CD14-positive monocyte (primary cell): ENCODE measurements at regions not wholly inside any gene's neighbourhood (a gene's known extent, or its start where the extent isn't known, plus 50 kb on each side); places are given as distances from the start of the nearest gene placed in this dataset.

Experiments
- DNase-seq, 3 donors: peaks; one replicate each; pipeline ENCODE4 v3.0.0-alpha.2; 2011 to 2022
- H2AFZ ChIP-seq: 2 replicates; pipeline ENCODE4 v1.6.0; 2012; ENCODE audit warnings: mild to moderate bottlenecking, low read depth, low read length, inconsistent platforms; ENCODE audit not compliant: insufficient read depth, poor library complexity, severe bottlenecking
- H3K27ac ChIP-seq, 2 donors: 1 replicate in 1 of 2; 2 replicates in 1 of 2; pipeline ENCODE4 v1.5.1; 2012 to 2013; ENCODE audit warnings: low read length in 2 of 2, control low read depth in 1 of 2, inconsistent platforms in 1 of 2, low read depth in 1 of 2, mild to moderate bottlenecking in 1 of 2
- H3K27me3 ChIP-seq, 2 donors: one replicate each; pipeline versions ENCODE4 v1.6.0 to v1.6.1; 2011 to 2013; ENCODE audit warnings: low read length in 2 of 2; ENCODE audit not compliant: control insufficient read depth in 2 of 2, insufficient read depth in 2 of 2
- H3K36me3 ChIP-seq, 2 donors: replicated peaks in 1 of 2; 1 replicate in 1 of 2; 2 replicates in 1 of 2; pipeline versions ENCODE4 v1.5.1 to v1.6.1; 2012 to 2013; ENCODE audit warnings: low read length in 2 of 2, control low read depth in 1 of 2, inconsistent platforms in 1 of 2, mild to moderate bottlenecking in 1 of 2; ENCODE audit not compliant: insufficient read depth in 2 of 2, control insufficient read depth in 1 of 2
- H3K4me1 ChIP-seq, 2 donors: 1 replicate in 1 of 2; 2 replicates in 1 of 2; pipeline versions ENCODE4 v1.5.1 to v1.6.1; 2012 to 2013; ENCODE audit warnings: low read length in 2 of 2, control low read depth in 1 of 2, inconsistent platforms in 1 of 2, mild to moderate bottlenecking in 1 of 2, moderate library complexity in 1 of 2; ENCODE audit not compliant: insufficient read depth in 2 of 2, control insufficient read depth in 1 of 2
- H3K4me2 ChIP-seq: replicated peaks from 2 replicates; pipeline ENCODE3; 2012; ENCODE audit warnings: low read length, moderate library complexity, mild to moderate bottlenecking; ENCODE audit not compliant: poor library complexity, severe bottlenecking; ENCODE audit errors: extremely low read depth
- H3K4me3 ChIP-seq, 3 experiments: fragments of 200-600 bp in 1 of 3; sonication (generic) in 1 of 3; replicated peaks in 1 of 3; 1 replicate in 2 of 3; 2 replicates in 1 of 3; pipeline ENCODE4 v1.5.1; 2011 to 2013; ENCODE audit warnings: low read length in 3 of 3, mild to moderate bottlenecking in 3 of 3, control low read depth in 2 of 3, low read depth in 2 of 3, inconsistent platforms in 1 of 3, moderate library complexity in 1 of 3
- H3K79me2 ChIP-seq: 2 replicates; pipeline ENCODE4 v1.6.0; 2012; ENCODE audit warnings: mild to moderate bottlenecking, control low read depth, inconsistent platforms, low read length, moderate library complexity; ENCODE audit not compliant: insufficient read depth
- H3K9ac ChIP-seq: 2 replicates; pipeline ENCODE4 v1.6.0; 2017; ENCODE audit warnings: low read length, mild to moderate bottlenecking; ENCODE audit not compliant: insufficient read depth, poor library complexity, severe bottlenecking
- H3K9me3 ChIP-seq, 2 donors: replicated peaks in 1 of 2; 1 replicate in 1 of 2; 2 replicates in 1 of 2; pipeline versions ENCODE4 v1.5.1 to v1.6.1; 2012 to 2013; ENCODE audit warnings: low read length in 2 of 2, control low read depth in 1 of 2; ENCODE audit not compliant: control insufficient read depth in 1 of 2, insufficient read depth in 1 of 2
- H4K20me1 ChIP-seq: 2 replicates; pipeline ENCODE4 v1.6.0; 2012; ENCODE audit warnings: mild to moderate bottlenecking, low read length, control low read depth, moderate library complexity; ENCODE audit not compliant: insufficient read depth
- H3K27ac Mint-ChIP-seq, 7 donors: one replicate each; pipeline ENCODE4 v1.8.0; 2020; ENCODE audit warnings: mild to moderate bottlenecking in 7 of 7, mixed read lengths in 7 of 7, moderate library complexity in 6 of 7, inconsistent platforms in 2 of 7
- H3K27me3 Mint-ChIP-seq, 3 donors: one replicate each; pipeline ENCODE4 v1.8.0; 2021 to 2022; ENCODE audit warnings: low read depth in 3 of 3, mild to moderate bottlenecking in 3 of 3, mixed read lengths in 3 of 3, moderate library complexity in 3 of 3, inconsistent platforms in 1 of 3
- H3K36me3 Mint-ChIP-seq, 2 donors: one replicate each; pipeline ENCODE4 v1.8.0; 2020; ENCODE audit warnings: mixed read lengths in 2 of 2, inconsistent platforms in 1 of 2, mild to moderate bottlenecking in 1 of 2
- H3K4me1 Mint-ChIP-seq: one replicate; pipeline ENCODE4 v1.8.0; 2020; ENCODE audit warnings: mild to moderate bottlenecking, mixed read lengths
- H3K4me3 Mint-ChIP-seq, 2 donors: one replicate each; pipeline ENCODE4 v1.8.0; 2020; ENCODE audit warnings: mild to moderate bottlenecking in 2 of 2, mixed read lengths in 2 of 2, moderate library complexity in 1 of 2
- H3K9me3 Mint-ChIP-seq, 7 donors: one replicate each; pipeline ENCODE4 v1.8.0; 2020 to 2022; ENCODE audit warnings: mixed read lengths in 7 of 7, mild to moderate bottlenecking in 6 of 7, moderate library complexity in 6 of 7, inconsistent platforms in 2 of 7
- WGBS: methylation state at CpG from one replicate; pipeline ENCODE4 v1.1.5; 2013; ENCODE audit warnings: missing lambda C conversion rate; ENCODE audit not compliant: insufficient coverage; 5-methylcytosine and 5-hydroxymethylcytosine counted together
- intact Hi-C, 2 donors: fragments of 100-400 bp; cut with micrococcal nuclease; formaldehyde crosslinking; loops; one replicate each; pipeline versions ENCODE4 v1.15.0 to v1.15.1; 2023
- TF ChIP-seq, protein P1 (sequence below): fragments of 200-600 bp; IDR thresholded peaks from one replicate; pipeline ENCODE4 v1.8.0; 2022; ENCODE audit warnings: antibody characterized with exemption, mild to moderate bottlenecking

DNA sequence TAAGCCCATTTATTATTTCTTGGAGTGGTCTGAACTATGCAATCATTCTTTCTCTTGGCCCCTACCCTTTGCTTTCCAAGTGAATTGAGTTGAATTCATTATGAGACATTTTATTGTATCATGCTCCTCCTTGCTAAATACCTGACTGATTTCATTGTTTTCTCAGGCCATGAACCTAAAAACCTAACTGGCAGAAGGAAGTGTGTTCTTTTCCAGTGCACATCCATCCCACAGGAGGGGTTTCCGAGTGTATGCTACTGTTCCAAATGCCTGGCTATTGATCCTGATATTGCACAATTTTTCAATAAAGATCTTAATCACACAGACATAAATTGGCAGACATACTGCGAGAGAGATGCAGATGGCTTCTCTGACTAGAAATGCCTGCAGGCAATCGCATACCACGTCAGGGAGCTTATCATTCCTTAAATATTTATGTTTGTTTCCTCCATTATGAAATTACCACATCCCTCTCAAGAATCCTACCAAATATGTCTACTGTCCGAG, 162.2 kb upstream of the EGLN3 start:
- intact Hi-C loops: no loop called here
- no peak for DNase-seq
- H3K4me2 ChIP-seq: no peak overlapping the region
- H3K79me2 ChIP-seq: no peaks in the 10 kb centered on the region
- no peaks in the 10 kb centered on the region for H3K9me3 ChIP-seq
- H3K27ac ChIP-seq: no peak overlapping the region
- Mint-ChIP-seq H3K27me3 (peaks cover 2 to 16% (median 5%) of the 10 kb centered on the region in 3 donors), H3K4me1 (no peaks in the 10 kb centered on the region), H3K27ac (no peak overlapping the region), H3K4me3 (no peak overlapping the region), H3K9me3 (peaks cover 0 to 4% (median 0%) of the 10 kb centered on the region in 7 donors), H3K36me3 (no peaks in the 10 kb centered on the region)
- no peaks in the 10 kb centered on the region for H3K4me1 ChIP-seq
- 93% methylated on average over 3 of the region's 5 CpGs for WGBS
- no peak overlapping the region for H3K4me3 ChIP-seq
- no peaks in the 10 kb centered on the region for H4K20me1 ChIP-seq
- TF ChIP-seq, protein P1, sequence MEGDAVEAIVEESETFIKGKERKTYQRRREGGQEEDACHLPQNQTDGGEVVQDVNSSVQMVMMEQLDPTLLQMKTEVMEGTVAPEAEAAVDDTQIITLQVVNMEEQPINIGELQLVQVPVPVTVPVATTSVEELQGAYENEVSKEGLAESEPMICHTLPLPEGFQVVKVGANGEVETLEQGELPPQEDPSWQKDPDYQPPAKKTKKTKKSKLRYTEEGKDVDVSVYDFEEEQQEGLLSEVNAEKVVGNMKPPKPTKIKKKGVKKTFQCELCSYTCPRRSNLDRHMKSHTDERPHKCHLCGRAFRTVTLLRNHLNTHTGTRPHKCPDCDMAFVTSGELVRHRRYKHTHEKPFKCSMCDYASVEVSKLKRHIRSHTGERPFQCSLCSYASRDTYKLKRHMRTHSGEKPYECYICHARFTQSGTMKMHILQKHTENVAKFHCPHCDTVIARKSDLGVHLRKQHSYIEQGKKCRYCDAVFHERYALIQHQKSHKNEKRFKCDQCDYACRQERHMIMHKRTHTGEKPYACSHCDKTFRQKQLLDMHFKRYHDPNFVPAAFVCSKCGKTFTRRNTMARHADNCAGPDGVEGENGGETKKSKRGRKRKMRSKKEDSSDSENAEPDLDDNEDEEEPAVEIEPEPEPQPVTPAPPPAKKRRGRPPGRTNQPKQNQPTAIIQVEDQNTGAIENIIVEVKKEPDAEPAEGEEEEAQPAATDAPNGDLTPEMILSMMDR: no peak
- H3K9ac ChIP-seq: no peak overlapping the region
- H3K27me3 ChIP-seq: peaks cover 0 to 3% of the 10 kb centered on the region in 2 donors
- no peaks in the 10 kb centered on the region for H3K36me3 ChIP-seq
- H2AFZ ChIP-seq: no peak overlapping the region

DNA sequence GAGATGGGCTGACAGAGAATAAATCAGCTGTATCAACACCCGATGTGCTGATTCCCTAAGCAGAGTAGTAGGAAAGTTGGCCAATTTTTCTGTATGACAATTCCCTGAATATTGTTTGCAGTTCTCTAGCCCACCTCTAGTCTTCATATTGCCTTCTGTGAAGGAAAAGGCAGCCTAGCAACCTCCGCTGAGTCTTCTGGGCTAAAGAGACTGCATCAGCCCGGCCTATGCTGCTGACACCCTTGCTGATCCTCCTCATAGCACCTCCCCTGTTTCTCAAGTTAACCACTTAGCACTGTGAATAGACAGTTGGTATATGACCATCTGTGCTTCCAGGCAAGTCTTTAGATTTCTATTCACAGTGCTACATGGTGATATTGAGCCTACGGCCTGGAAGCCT, 161.1 kb upstream of the EGLN3 start:
- Histone ChIP-seq H3K27ac (no peak overlapping the region), H3K4me1 (no peaks in the 10 kb centered on the region), H3K4me3 (no peak overlapping the region), H3K4me2 (no peak overlapping the region), H3K79me2 (no peaks in the 10 kb centered on the region), H2AFZ (no peak overlapping the region), H4K20me1 (no peaks in the 10 kb centered on the region), H3K9me3 (no peaks in the 10 kb centered on the region), H3K36me3 (no peaks in the 10 kb centered on the region), H3K9ac (no peak overlapping the region), H3K27me3 (peaks cover 0 to 3% of the 10 kb centered on the region in 2 donors)
- no peaks in the 10 kb centered on the region for H3K4me1 Mint-ChIP-seq
- H3K36me3 Mint-ChIP-seq: no peaks in the 10 kb centered on the region
- peaks cover 2 to 14% (median 5%) of the 10 kb centered on the region in 3 donors for H3K27me3 Mint-ChIP-seq
- intact Hi-C loops: no loop called here
- TF ChIP-seq, protein P1: no peak
- peaks cover 0 to 4% (median 0%) of the 10 kb centered on the region in 7 donors for H3K9me3 Mint-ChIP-seq
- peak overlapping the region in 1 of 7 donors; percentile 14 for H3K27ac Mint-ChIP-seq
- H3K4me3 Mint-ChIP-seq: no peak overlapping the region
- DNase-seq: no peak
- WGBS: 96% methylated on average over 3 of the region's 4 CpGs
